GM19025 (cell line): ENCODE measurements at regions not wholly inside any gene's neighbourhood (a gene's known extent, or its start where the extent isn't known, plus 50 kb on each side); places are given as distances from the start of the nearest gene placed in this dataset.
"Not testable (repeated sequence)": the region's sequence is repeated elsewhere in the genome, so short reads cannot be mapped to it uniquely, and the experiment has no call there.

Experiments used
- ATAC-seq: cut with Tn5 transposase; IDR thresholded peaks from one replicate; pipeline ENCODE4 v1.9.1; 2021; ENCODE audit warnings: mild to moderate bottlenecking, low read depth, moderate library complexity; ENCODE audit not compliant: unreplicated experiment

GRCh38 chr4:126532527-126532926, 1100.2 kb upstream of the INTU start:
- ATAC-seq: no peak

- no peak for ATAC-seq
These were observed 1099.5 kb upstream of the INTU start for GRCh38 chr4:126533146-126533805.

GRCh38 chr4:126539771-126540170, 1093.0 kb upstream of the INTU start:
- ATAC-seq: no peak

- no peak for ATAC-seq
These were observed 1090.9 kb upstream of the INTU start for GRCh38 chr4:126541820-126542219.

- ATAC-seq: no peak
These were observed 1088.5 kb upstream of the INTU start for GRCh38 chr4:126544276-126544675.

- ATAC-seq: not testable (repeated sequence)
These were observed 1086.6 kb upstream of the INTU start for GRCh38 chr4:126546197-126546596.

GRCh38 chr4:126547352-126547751, 1085.4 kb upstream of the INTU start:
- ATAC-seq: no peak

- no peak for ATAC-seq
These were observed 1083.9 kb upstream of the INTU start for GRCh38 chr4:126548890-126549289.

GRCh38 chr4:126552321-126552720, 1080.4 kb upstream of the INTU start:
- ATAC-seq: no peak

- ATAC-seq: no peak
These were observed 1079.5 kb upstream of the INTU start for GRCh38 chr4:126553248-126553647.

GRCh38 chr4:126558596-126558995, 1074.2 kb upstream of the INTU start:
- ATAC-seq: no peak

- no peak for ATAC-seq
These were observed 1072.8 kb upstream of the INTU start for GRCh38 chr4:126559961-126560360.

- no peak for ATAC-seq
These were observed 1072.0 kb upstream of the INTU start for GRCh38 chr4:126560794-126561193.

GRCh38 chr4:126563389-126563788, 1069.4 kb upstream of the INTU start:
- no peak for ATAC-seq

- ATAC-seq: no peak
These were observed 1068.4 kb upstream of the INTU start for GRCh38 chr4:126564283-126564854.

- ATAC-seq: no peak
These were observed 1063.8 kb upstream of the INTU start for GRCh38 chr4:126568652-126569570.

- no peak for ATAC-seq
These were observed 1060.5 kb upstream of the INTU start for GRCh38 chr4:126572264-126572663.

GRCh38 chr4:126582737-126583136, 1050.0 kb upstream of the INTU start:
- no peak for ATAC-seq

- ATAC-seq: no peak
These were observed 1049.2 kb upstream of the INTU start for GRCh38 chr4:126583509-126583908.

GRCh38 chr4:126591583-126591982, 1041.2 kb upstream of the INTU start:
- ATAC-seq: no peak

- ATAC-seq: no peak
These were observed 1040.7 kb upstream of the INTU start for GRCh38 chr4:126592088-126592487.
